Right lung (tissue), 2 donors: ENCODE measurements at regions not wholly inside any gene's neighbourhood (a gene's known extent, or its start where the extent isn't known, plus 50 kb on each side); places are given as distances from the start of the nearest gene placed in this dataset.

ENCODE experiments used
- DNase-seq, 2 donors: peaks; one replicate each; pipeline ENCODE4 v3.0.0-alpha.2; 2013

DNA sequence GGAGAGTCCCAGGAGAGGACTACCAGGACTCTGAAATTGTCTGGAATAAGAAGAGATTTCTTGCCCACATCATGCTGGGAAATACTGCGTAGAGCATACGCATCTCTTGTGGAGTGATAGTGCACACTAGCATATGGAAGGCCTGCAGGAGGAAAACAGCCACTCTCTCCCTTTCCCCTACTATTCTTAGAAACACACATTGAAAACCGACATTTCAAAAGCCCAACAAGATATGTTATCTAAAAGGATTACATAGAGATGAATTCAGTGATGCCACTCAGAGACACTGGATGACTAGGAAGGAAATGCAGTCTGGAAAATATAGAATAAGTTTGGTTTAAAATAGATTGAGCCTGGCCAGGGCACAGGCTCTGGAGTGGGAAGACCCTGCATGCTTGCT is 388.7 kb upstream of the NBEA start:
- DNase-seq: no peak

DNA sequence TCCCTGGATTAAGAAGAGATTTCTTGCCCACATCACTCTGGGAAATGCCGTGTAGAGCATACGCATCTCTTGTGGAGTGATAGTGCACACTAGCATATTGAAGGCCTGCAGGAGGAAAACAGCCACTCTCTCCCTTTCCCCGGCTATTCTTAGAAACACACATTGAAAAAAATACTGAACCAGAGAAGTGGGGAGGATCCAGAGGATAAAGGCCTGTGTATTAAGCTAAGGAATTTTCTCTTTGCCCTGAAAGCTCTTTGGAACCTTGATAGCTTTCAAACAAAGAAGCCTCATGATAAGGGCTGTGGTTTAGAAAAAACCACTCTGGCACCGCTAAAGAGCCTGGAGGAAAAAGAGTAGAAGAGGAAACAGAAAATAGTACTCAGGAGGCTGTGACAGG is 386.1 kb upstream of the NBEA start:
- no peak for DNase-seq

DNA sequence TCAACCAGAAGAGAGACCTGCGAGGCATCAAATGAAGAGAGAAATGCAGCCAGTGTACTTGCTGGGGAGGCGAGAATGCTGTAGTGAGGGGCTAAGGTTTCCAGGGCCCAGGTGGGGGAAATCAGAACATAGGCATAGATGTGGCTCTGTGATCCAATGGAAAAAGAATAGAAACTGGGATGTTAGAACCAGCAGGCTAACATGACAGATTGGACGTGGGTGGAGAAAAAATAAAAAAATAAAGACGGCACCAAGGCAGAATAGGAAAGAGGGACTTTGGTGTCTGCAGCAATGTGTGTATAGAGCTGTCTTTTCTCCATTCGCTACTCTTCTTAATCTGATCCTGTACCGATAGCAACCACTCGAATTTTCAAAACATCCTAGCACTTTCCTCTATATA is 381.0 kb upstream of the NBEA start:
- DNase-seq: no peak

DNA sequence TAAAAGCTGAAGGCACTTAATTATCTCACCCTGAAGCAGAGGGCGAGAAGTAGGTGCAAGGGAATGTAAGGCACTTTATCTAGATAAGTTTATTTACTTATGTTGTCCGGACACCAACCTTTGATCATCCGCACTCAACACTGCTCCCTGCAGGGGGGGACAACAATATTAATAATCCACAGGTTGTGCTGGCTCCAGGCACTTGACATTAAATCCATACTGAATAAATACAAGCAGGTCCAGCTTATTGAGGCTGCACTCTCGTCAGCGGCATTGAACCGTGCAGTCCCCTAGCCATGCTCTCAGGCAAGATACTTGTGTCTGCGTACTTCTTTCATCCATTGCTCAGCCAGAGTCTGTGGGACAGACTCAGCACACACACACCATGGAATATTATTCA is 374.5 kb upstream of the NBEA start:
- no peak for DNase-seq

DNA sequence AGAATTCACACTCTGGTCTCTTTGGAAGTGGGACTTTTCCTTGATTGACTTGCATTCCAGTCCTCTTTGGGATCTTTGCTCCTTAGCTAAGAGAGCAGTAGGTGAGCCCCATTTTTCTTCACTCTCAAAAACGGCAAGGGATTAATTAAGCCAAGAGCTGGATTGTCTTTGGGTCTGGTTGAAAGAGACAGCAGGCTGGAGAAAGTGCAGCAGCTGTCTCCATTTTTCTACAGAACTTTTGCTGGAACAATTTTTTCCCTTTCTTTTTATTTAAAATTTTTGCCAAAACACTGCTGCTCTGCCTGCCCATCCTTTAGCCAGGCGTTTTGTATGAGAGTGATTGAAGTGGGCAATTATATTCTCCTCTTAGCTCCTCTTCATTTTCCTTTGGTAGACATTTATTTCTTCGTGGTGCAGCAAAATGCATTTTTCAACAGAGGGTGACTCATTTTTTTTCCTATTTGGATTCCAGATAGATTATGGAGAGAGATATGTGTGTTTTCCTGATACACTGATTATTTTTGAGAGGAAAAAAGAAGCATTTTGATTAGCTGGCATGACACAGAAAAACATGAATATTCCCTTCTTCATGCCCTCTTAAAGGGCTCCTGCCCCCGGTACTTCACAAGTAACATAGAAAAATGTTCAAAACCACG is 371.2 kb upstream of the NBEA start:
- DNase-seq: no peak

DNA sequence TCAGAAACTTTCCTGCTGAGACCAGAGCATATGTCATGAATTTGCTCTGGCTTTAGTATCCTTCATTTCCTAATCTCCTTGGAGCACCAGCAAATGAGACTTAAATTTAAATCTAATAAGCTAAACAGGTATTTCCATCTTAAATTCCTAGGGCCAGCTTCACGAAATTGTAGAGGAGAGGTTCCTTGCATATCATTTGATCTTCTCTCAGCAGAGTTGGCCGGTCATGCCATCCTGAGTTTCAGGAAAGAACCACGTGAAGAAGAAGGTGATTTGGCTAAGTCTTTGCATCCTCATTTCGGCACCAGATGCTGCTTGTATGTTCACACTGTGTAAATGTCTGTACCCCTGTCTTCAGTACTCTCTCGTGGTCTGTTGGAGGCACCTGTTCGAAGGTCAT is 370.4 kb upstream of the NBEA start:
- DNase-seq: no peak

DNA sequence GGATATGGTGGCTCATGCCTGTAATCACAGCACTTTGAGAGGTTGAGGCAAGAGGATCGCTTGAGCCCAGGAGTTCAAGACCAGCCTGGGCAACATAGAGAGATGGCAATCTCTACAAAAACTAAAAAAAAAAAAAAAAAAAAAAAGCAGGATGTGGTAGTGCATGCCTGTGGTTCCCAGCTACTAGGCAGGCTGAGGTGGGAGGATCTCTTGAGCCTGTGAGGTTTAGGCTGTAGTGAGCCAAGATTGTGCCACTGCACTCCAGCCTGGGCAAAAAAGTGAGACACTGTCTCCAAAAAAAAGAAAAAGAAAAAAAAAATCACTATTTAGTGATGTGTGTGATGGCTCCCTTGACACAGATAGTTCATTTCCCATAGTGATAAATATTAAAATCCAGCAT is 365.0 kb upstream of the NBEA start:
- no peak for DNase-seq

DNA sequence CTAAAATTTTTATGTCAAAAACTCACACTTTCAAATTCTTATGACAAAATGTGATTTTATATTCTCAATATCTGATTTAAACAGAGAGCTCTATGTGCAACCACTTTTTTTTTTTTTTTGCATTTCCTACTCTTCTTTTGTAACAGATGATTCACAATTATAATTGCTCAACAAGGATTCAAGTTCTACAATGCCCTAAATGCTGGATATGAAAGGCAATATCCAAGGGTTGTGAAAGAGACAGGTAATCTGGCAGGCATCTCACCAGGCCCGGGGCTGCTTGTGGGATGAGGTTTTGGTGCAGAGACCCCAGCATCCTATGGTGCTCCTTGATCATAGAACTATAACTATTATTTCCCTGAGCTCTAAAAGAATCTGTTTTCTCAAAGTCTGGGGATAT is 363.6 kb upstream of the NBEA start:
- DNase-seq: no peak

DNA sequence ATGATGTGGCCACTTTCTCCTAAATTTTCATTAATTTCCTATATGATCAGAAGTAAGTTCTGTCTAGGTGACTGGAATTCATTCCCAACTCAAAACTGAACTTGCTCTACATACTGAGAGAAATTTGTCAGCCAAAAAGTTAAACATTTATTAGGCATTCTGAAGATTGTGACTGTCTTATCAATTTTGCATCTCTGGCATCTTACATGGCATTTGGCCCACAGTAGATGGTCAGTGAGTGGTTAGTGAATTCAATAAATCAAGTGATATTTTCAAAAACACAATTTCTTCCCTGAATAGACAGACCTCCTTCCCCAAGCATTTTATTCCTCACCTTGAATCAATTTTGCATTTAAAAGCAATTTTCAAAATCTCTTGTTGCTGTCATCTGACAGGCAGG is 363.2 kb upstream of the NBEA start:
- no peak for DNase-seq

DNA sequence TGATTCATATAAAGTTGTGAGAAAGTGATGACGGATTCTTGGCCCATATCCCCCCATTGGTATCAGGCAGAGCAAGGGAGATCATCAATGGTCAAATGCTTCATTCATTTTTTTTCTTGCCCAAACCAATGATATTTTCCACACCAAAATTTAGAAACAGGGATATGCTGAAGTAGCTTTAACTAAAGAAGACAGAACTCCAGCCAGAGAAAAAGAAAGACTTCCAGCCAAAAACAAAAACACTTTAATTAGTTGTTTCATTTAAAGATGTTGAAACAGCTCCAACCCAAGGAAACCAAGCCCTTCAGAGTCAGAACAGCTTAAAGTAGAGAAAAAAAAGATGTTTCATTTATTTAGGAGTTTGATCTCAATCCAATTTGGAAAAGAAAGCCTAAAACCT is 358.9 kb upstream of the NBEA start:
- peak; percentile 66 to 72 for DNase-seq

DNA sequence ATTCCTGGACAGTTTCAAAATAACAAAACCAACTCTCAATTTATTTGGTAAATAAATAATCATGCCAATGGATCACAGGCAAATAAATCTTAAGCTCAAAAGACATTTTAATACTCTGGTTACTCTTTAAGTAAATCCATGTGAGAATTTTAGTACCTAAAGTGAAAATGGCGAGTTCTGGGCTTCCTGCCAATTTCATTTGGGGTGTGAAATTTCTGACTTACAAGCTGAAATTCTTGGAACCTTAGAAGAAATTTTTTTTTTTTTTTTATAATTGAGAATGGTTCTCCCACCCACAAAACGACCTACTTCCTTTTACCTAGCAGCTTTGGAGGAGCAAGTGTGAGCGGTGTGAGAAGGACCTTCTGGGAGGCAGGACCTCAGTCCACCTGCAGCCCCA is 354.5 kb upstream of the NBEA start:
- no peak for DNase-seq

DNA sequence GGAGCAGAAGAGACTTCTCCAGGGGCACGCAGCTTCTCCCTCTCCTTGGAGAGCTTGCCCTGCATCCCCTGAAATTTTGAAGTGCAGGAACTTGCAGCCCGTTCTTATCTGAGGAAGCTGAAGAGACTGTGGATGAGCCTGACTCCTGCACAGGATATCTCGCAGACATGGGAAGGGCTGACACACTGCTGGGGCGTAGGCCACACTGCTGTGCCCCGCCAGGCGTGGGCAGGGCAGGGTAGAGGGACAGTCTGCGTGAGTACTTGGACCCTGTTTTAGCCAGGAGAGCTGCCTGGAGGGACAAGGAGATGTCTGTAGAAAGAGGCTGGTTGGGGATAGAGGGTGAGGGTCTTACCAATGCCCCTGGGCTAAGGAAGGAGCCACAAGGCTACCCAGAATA is 353.7 kb upstream of the NBEA start:
- DNase-seq: no peak

DNA sequence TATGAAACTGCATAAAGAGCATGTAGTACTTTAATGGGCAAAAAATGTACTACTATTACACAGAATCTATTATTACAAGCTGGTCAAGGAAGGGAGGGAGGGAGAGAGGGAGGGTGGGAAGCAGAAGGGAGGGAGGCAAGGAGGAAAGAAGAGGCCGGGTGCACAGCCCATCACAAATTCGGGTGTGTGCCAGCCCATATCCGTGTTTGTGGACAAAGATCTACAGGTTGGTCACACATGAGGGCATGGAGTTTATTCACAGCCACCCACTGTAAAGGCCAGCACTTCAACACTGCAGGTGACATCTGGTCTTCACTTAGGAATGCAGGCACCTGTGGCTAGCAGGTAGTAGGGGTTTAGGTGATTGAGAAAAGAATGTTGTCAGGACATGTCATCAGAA is 352.5 kb upstream of the NBEA start:
- DNase-seq: no peak

DNA sequence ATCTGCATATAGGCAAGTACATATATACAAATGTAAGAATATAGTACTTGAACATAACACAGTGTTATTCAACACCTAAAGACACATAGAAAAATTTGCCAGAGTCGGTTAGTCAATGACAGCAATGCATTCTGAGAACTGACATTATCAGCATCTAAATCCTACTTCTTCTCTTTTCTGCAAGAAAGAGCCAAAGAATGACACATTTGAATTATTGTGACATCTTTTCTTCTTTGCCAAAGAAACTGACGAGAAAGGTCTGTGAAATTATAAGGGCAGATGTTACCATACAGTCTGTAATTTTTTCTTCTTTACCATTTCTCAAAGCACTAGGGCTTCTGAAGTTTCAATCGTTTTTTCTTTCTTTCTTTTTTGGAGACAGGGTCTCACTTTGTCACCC is 350.9 kb upstream of the NBEA start:
- DNase-seq: peak; percentile 27 to 28

DNA sequence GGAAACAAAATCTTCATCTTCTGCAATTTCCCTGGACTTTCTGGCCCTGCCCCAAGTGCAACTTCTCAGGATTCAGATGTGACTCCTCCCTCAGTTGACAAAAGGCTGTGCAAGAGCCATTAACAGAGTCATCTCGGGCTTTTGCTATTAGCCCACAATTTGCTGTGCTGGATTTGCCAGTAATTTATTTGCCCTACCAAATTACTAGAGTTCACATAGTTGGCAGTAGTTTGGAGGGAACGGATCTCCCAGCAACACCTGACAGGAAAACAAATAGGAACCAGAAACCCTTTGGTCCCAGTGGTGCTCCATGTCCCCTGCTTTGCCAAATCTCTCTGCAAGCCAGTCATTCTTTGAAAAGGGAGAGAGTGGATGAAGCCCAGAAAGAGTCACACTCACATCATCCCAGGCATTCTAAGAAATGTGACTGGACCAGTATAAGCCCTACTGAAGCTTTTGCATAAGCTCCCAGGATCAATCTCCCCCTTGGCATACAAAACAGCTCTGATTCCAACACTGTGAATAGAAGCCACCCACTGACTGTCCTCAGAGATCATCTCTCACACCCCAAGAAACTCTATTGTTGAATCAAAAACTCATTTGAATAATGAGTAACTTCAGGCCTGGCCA is 350.1 kb upstream of the NBEA start:
- no peak for DNase-seq

DNA sequence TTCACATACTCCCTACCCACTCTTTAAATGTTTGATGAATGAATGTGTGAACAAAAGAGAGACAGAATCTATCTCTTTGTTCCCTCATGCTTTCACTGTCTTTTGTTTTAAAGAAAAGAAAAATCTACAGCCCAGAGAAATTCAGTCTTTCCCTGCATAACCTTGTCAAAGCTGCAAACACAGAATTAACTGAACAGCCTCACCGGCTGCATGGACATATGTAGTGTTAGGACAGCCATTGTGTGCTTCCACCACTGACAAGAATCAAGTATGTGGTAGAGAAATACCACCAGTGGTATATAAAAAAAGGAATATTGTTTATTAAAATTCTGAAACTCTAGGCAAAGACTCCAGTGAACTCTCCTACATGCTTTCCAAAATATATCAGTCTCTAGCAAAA is 348.4 kb upstream of the NBEA start:
- DNase-seq: no peak

DNA sequence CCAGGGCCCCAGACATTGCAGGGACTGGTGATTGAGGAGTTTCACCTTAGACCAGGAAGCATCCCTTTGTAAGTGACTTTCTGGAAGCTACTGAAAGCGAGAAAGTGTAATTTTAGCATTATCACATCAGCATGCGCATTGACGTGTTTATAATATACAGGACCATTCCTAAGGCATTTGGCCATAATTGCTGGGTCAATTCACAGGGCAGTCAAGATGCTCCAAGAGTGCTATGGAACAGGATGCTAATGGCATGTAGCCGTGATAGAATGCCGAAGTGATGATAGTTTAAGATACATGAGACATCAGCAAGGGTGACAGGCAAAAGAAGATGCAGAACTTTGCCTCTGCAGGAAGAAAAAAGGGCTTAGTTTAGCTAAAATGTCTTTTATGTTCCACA is 347.6 kb upstream of the NBEA start:
- no peak for DNase-seq

DNA sequence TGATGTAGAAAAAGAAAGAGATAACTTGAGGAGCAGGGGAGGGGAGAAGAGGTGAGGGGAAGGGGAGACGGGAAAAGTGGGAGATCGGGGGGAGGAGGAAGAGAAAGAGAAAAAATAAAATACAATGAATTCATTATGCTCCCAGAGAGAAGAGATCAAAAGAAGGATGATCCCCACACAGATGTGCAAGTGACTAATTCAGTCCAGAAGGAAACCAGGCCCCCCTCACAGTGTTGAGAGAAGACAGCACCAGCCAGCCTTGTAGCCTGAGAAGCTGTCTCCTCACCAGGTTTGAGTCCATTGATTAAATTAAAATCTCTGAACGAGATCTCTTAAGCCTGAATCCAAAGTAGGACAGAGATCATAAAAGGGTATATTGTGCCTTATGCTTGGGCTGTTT is 333.7 kb upstream of the NBEA start:
- no peak for DNase-seq

DNA sequence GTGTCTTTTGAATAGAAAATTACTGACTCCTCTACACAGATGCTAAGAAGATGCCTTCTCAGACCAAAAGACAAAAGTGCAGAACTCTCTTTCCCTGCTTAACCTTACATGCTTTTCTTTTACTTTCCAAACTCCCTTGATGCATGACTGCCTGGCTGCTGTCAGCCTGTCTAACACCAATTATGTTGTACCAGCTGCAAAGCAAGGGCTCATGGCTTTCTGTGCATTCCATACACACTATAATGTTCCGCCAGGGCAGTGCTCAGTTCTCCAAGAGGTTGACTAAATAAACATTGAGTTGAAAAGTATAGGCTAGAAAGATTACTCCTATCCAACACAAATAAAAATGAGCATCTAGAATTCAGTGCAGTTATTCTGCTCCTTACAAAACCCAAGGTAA is 330.4 kb upstream of the NBEA start:
- no peak for DNase-seq

DNA sequence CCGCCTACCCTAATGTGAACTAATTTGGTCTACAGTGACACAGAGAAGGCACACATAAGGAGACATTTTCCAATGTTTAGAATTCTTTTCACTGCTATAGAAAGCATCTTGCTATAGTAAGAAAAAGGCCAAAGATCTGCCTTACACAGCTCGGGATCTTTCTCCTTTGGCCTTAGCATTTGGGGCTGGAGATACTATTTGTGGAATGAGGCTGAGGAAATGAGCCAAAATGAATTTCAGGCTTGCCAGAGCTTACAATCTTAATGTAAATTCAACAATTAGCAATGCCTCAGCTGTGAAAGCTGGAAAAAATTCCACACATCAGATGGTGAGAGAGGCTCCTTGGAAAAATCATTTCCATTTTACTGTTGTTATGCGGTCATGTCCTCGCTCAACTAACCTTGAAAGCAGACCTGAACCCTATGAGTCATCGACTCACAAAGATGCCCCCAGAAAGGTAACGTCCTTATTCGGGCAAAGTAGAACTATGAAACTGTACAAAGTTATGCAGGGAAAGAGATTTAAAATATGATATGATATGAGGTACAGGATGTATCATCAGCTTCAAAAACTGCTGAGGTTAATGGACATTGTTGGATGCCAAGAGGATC is 324.5 kb upstream of the NBEA start:
- DNase-seq: no peak

DNA sequence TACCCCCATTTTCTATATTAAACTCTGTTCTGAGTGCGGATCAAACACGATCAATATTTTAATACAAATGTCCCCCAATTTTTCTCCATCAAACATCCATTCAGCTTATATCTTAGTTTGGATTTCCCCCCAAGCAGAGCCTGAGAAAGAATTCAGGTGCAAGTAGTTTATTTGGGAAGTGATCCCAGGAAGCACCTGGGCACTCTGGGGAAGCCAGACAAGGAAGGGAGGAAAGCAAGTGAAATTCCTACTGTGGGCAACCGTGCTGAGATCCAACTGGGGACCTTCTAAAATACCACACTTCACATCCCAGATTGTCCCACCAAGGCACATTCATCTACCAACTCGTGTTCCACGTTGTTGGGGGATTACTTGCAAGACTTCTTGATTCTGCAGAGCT is 323.4 kb upstream of the NBEA start:
- DNase-seq: no peak

DNA sequence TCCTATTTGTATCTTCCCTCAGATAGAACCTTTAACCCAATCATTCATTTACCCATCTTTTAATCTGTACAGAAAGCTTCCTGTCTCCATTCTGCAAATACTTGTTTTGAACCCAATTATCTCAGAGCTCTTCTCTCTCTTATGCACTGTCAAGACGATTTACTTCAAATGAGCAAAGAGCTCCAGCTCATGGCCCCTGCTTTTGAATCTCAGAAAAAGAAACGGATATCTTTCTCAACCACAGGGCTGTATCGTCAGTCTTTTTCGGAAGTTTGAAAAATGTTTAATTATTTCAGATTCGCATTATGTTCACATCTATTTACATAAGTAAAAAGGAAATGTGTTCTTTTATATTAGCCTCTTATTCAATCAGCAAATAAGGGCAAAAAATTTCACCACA is 322.7 kb upstream of the NBEA start:
- no peak for DNase-seq

DNA sequence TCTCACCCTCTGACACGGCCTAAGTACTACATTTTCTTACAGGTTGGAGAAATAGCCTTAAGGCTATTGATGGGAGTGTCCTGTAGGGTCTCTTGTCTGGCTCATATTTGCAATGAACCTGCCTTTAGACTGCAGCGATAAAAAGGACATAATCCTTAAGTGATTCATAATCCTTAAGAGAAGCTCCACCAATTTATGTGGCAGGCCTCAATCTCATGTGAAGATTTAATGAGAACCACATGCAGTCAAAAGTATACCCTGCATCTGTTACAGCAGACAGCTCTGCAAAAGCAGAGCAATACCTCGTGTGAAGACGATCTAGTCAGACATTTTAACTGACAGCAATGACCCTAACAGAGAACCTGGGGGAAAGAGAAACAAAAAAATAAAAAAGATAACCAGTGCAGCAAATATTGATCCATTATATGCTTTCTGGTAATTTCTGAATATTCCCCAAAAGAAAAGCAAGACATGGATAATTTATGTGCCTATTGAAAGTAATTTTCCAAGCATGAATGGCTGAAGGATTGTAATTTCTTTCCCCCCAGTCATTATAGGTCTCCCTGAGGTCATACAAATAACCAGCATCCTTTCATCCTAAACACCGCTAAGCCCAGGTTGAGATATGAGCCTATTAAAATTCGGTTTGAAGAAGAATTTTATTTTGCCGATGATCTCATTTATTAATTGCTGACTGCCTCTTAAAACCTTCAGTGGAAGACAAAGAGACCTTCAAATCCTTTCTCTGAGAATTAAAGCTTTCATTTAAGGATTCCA is 321.8 kb upstream of the NBEA start:
- DNase-seq: no peak
